Endothelial cell of umbilical vein (primary cell): ENCODE measurements at regions not wholly inside any gene's neighbourhood (a gene's known extent, or its start where the extent isn't known, plus 50 kb on each side); places are given as distances from the start of the nearest gene placed in this dataset.

ENCODE experiments used
- BruUV-seq: library from RNA; stranded (reverse); fragments of 400-500 nt; replicated peaks from 2 replicates; lab custom pipeline; 2021; lab: Mats Ljungman, UMichigan
- CTCF ChIA-PET: fragments of 300-600, 350-600 bp; sonication (Branson Sonifier 250); formaldehyde crosslinking; loops from one replicate; lab custom pipeline; 2021; ENCODE audit warnings: antibody characterized with exemption, inconsistent platforms; lab: Charles Lee
- POLR2A ChIA-PET: fragments of 300-600, 350-600 bp; sonication (Branson Sonifier 250); formaldehyde crosslinking; loops from one replicate; lab custom pipeline; 2021; ENCODE audit warnings: antibody characterized with exemption, inconsistent platforms; lab: Charles Lee
- DNase-seq: peaks from one replicate; pipeline ENCODE4 v3.0.0-alpha.2; 2011; ENCODE audit warnings: low read depth, low spot score
- FAIRE-seq: peaks from 2 replicates; lab custom pipeline; 2011; peaks lifted over from hg19 to GRCh38; lab: Jason Lieb, UNC
- H2AFZ ChIP-seq: 2 replicates; pipeline ENCODE4 v1.6.0; 2012; ENCODE audit warnings: low read depth, low read length, control low read depth, inconsistent platforms
- H3K27ac ChIP-seq: 2 replicates; pipeline ENCODE4 v1.5.1; 2011; ENCODE audit warnings: low read depth, mild to moderate bottlenecking, control low read depth, low read length, moderate library complexity; ENCODE audit not compliant: insufficient read depth
- H3K27me3 ChIP-seq, 2 experiments: 2 replicates each; pipeline versions ENCODE4 v1.6.0 to v1.6.1; 2011; ENCODE audit warnings: low read length in 2 of 2, mixed read lengths in 1 of 2; ENCODE audit not compliant: control insufficient read depth in 2 of 2, insufficient read depth in 2 of 2
- H3K36me3 ChIP-seq, 2 experiments: 2 replicates in 1 of 2; 3 replicates in 1 of 2; pipeline ENCODE4 v1.5.1; 2011; ENCODE audit warnings: low read length in 2 of 2, mild to moderate bottlenecking in 1 of 2, moderate library complexity in 1 of 2; ENCODE audit not compliant: control insufficient read depth in 2 of 2, insufficient read depth in 2 of 2; ENCODE audit errors: extremely low read depth in 1 of 2
- H3K4me1 ChIP-seq: 3 replicates; pipeline ENCODE4 v1.5.1; 2011; ENCODE audit warnings: mild to moderate bottlenecking, low read length; ENCODE audit not compliant: control insufficient read depth, insufficient read depth; ENCODE audit errors: extremely low read depth
- H3K4me2 ChIP-seq: 2 replicates; pipeline ENCODE4 v1.6.1; 2011; ENCODE audit warnings: low read length, control low read depth, mixed read lengths; ENCODE audit not compliant: insufficient read depth
- H3K4me3 ChIP-seq, 3 experiments: fragments of 200-600 bp in 1 of 3; sonication (generic), shearing (Covaris generic) in 1 of 3; replicated peaks in 1 of 3; 2 replicates each; pipeline ENCODE4 v1.5.1; 2011 to 2016; ENCODE audit warnings: control low read depth in 3 of 3, low read length in 3 of 3, mild to moderate bottlenecking in 2 of 3, inconsistent platforms in 1 of 3, low read depth in 1 of 3, moderate library complexity in 1 of 3; ENCODE audit not compliant: insufficient read depth in 1 of 3
- H3K79me2 ChIP-seq: 2 replicates; pipeline ENCODE4 v1.6.0; 2012; ENCODE audit warnings: low read length, inconsistent platforms; ENCODE audit not compliant: control insufficient read depth, insufficient read depth
- H3K9ac ChIP-seq: replicated peaks from 2 replicates; pipeline ENCODE3; 2011; ENCODE audit warnings: low read length, control low read depth; ENCODE audit not compliant: insufficient read depth; ENCODE audit errors: extremely low read depth
- H3K9me1 ChIP-seq: replicated peaks from 3 replicates; pipeline ENCODE4 v1.6.0; 2011; ENCODE audit warnings: mild to moderate bottlenecking, low read length; ENCODE audit not compliant: control insufficient read depth, insufficient read depth; ENCODE audit errors: extremely low read depth
- H3K9me3 ChIP-seq: replicated peaks from 2 replicates; pipeline ENCODE4 v1.5.1; 2012; ENCODE audit warnings: low read length, inconsistent platforms; ENCODE audit not compliant: control insufficient read depth, insufficient read depth
- H4K20me1 ChIP-seq: replicated peaks from 2 replicates; pipeline ENCODE3; 2011; ENCODE audit warnings: mild to moderate bottlenecking, low read length; ENCODE audit not compliant: control insufficient read depth, insufficient read depth; ENCODE audit errors: extremely low read depth
- CTCF ChIP-seq, 2 donors: IDR thresholded peaks; 1 replicate in 1 of 2; 2 replicates in 1 of 2; pipeline ENCODE4 v1.5.1; 2011; ENCODE audit warnings: low read length in 2 of 2, mild to moderate bottlenecking in 2 of 2, moderate library complexity in 2 of 2, control low read depth in 1 of 2, inconsistent platforms in 1 of 2, low read depth in 1 of 2; ENCODE audit not compliant: insufficient read depth in 1 of 2; ENCODE audit errors: extremely low read depth in 1 of 2
- EZH2 ChIP-seq: IDR thresholded peaks from 2 replicates; pipeline ENCODE4 v1.6.1; 2012; ENCODE audit warnings: borderline replicate concordance, low read depth, mild to moderate bottlenecking, moderate library complexity, low read length, inconsistent platforms; ENCODE audit not compliant: severe bottlenecking
- FOS ChIP-seq: IDR thresholded peaks from 2 replicates; pipeline ENCODE4 v1.6.1; 2011; ENCODE audit warnings: mild to moderate bottlenecking, low read length, moderate library complexity, borderline replicate concordance; ENCODE audit not compliant: insufficient read depth
- MYC ChIP-seq: IDR thresholded peaks from one replicate; pipeline ENCODE4 v1.6.1; 2011; ENCODE audit warnings: mild to moderate bottlenecking, low read depth, low read length
- POLR2AphosphoS5 ChIP-seq: IDR thresholded peaks from 2 replicates; pipeline ENCODE4 v1.6.1; 2012; ENCODE audit warnings: low read depth, mild to moderate bottlenecking, control low read depth, low read length, moderate library complexity; ENCODE audit not compliant: insufficient read depth
- dilution Hi-C: fragments of 300-500 bp; cut with MboI; formaldehyde crosslinking; loops from one replicate; pipeline ENCODE4 v1.15.0; 2019; ENCODE audit warnings: low sequenced_read_pairs; ENCODE audit not compliant: extremely low pct_ligation_motif_present
- intact Hi-C: fragments of 100-400 bp; cut with micrococcal nuclease; formaldehyde crosslinking; loops from one replicate; pipeline ENCODE4 v1.10.0; 2022
- TF ChIP-seq, protein P1 (sequence below): IDR thresholded peaks from 2 replicates; pipeline ENCODE4 v1.6.1; 2011; ENCODE audit not compliant: insufficient read depth, insufficient read length

DNA sequence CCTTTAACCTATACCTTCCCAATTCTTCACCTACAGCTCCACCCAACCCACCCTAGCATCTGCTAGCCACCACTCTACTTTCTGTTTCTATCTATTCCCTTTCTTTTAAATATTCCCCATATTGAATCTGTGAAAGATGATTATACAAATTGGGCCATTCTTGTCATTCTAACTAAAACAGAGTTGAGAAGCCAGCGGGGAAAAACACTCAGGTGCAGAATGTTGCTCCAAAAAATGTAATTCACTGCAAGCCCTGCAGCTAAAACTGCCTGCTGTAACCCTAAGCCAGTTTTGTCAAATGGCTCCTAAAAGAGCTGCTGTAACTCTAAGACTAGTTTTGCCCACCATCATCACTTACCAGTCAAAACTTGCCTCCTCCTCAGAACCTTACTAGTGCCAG is 1468.6 kb upstream of the MIR17HG start:
- no peaks in the 10 kb centered on the region for H3K79me2 ChIP-seq
- no TSS peak for BruUV-seq
- TF ChIP-seq, protein P1, sequence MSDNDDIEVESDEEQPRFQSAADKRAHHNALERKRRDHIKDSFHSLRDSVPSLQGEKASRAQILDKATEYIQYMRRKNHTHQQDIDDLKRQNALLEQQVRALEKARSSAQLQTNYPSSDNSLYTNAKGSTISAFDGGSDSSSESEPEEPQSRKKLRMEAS = no peak
- TF ChIP-seq MYC (no peak), EZH2 (no peak), CTCF (IDR thresholded peaks at IDR 0.05; ENCODE audit: extremely low read depth in 1 of 2, insufficient read depth in 1 of 2, low read depth in 1 of 2, low read length in 2 of 2) (no peak), POLR2AphosphoS5 (no peak), FOS (no peak)
- H3K4me2 ChIP-seq = no peak overlapping the region
- no peak overlapping the region for H3K9ac ChIP-seq
- no peaks in the 10 kb centered on the region for H4K20me1 ChIP-seq
- POLR2A ChIA-PET = no interaction called here
- H2AFZ ChIP-seq = no peak overlapping the region
- no peak overlapping the region for H3K4me3 ChIP-seq
- H3K36me3 ChIP-seq = no peaks in the 10 kb centered on the region
- no peaks in the 10 kb centered on the region for H3K9me3 ChIP-seq
- intact Hi-C loops = no loop called here
- CTCF ChIA-PET = no interaction called here
- no peak overlapping the region for H3K27ac ChIP-seq
- no peaks in the 10 kb centered on the region for H3K27me3 ChIP-seq
- DNase-seq = no peak
- no peak for FAIRE-seq
- no peaks in the 10 kb centered on the region for H3K9me1 ChIP-seq
- H3K4me1 ChIP-seq = no peaks in the 10 kb centered on the region
- dilution Hi-C loops = no loop called here
